T-helper 9 cell (primary cell): ENCODE measurements at regions not wholly inside any gene's neighbourhood (a gene's known extent, or its start where the extent isn't known, plus 50 kb on each side); places are given as distances from the start of the nearest gene placed in this dataset.

Experiments used
- DNase-seq: peaks from one replicate; pipeline ENCODE4 v3.0.0-alpha.2; 2020

DNA sequence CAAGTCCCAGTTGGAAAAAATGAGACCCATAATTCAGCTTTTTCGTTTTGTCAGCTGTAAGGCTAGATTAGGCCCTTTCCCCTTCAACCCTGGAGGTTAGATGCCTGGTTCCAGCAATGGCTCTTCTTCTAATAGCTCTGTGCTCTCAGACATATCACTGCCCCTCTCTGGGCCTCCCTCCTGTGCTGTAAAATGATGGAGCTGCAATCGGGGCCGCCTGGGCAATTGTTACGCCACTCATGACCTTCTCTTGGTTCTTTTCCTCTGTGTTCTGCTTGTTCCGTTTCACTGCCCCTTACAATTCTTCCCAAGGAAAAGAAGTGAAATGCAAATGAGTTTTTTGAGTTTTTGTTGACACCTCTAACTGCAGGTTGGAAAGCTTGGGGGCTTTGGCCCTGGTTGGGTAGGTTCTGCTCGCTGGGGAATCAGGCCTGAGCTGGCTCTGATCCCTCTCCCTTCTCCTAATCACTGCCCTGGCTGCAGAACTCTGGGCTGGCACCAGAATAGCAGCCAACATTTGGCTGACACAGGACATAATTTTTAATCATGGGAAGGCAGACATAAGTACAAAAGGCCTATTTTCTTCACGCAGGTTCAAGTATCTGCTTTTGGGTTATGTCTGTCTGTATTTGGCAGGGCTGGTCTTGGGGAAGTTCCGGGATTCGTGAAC, 110.9 kb downstream of the FOXD1 start:
- no peak for DNase-seq

DNA sequence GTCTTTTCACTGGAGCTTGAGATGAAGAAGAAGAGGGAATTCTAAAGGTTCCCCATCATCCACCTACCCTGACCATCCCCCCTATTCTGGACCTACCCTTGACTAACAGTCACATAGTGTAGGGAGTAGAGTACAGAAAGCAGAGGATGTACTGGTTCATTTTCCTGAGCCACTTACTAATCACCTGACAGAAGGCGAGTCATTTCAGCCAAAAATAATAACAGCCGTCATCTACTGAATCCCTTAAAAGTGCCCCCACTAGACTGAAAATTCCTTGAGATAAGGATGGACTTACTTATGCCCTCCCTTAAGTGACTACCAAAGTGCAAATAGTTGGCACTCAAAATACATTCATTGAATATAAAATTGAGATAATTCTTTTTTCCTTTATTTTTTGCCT, 112.2 kb downstream of the FOXD1 start:
- DNase-seq = no peak

DNA sequence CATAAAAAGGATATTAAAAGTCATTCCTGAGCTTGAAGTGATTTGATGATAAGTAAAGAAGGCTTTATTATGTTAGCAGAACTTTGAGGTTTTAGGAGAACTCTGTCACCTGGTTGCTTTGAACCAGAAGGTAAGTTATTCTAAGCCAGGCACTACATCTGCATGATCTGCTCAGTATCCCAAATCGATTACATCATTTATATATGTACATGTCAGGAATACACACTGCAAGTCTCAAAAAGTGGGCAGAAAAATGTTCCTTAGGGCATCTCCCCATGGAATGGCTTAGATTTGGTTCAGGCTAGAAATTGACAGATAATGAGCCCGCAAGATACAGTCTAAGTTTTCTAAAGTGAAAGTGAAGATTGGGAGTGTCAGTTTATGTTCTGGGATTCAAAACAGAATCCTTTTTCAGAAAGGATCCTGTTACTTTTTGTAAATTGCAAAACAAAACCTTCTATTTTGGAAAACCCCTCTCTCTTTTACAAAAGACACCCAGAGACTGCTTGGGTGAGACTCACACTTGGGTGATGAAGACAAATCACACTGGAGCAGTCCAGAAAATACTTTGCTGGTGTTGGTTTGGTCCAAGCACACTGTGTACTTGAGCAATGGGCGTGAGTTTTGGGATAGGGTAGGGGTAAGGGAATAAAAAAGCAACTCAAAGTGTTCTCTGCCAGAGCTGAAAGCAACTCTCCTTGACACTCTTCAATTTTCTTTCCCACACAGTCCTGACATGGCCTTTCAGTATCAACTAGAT, 114.5 kb downstream of the FOXD1 start:
- no peak for DNase-seq

DNA sequence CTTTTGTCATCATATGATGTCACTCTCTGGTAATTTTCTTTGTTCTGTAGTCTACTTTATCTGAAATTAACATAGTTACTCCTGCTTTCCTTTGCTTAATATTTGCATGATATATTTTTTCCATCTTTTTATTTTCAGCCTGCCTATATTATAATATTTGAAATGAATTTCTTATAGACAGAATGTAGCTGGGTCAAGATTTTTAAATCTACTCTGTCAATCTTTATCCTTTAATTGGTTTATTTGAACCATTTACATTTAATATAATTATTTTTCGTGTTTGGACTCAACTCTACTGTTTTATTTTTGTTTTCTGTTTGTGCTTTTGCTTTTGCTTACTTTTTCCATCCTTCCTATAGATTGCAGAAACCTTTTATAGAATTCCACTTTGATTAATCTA, 118.0 kb downstream of the FOXD1 start:
- no peak for DNase-seq

DNA sequence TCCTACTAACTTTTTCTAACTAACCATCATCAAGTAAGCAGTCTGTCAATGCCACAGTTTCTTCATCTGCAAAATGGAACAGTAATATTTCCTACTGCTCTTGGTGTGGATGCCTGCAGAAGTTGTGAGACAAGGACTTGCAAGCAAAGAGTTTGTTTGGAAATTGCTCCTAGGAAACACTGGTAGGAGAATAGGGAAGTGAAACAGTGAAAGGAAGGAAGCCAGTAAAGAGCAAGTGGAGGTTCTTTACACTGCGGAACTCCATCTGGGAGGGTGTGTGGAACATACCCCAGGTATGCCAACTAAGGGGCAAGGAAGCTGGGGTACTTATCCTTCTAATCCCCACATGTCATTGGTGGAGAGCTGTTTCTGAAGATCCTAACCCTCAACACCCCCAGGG, 119.9 kb downstream of the FOXD1 start:
- DNase-seq = no peak

DNA sequence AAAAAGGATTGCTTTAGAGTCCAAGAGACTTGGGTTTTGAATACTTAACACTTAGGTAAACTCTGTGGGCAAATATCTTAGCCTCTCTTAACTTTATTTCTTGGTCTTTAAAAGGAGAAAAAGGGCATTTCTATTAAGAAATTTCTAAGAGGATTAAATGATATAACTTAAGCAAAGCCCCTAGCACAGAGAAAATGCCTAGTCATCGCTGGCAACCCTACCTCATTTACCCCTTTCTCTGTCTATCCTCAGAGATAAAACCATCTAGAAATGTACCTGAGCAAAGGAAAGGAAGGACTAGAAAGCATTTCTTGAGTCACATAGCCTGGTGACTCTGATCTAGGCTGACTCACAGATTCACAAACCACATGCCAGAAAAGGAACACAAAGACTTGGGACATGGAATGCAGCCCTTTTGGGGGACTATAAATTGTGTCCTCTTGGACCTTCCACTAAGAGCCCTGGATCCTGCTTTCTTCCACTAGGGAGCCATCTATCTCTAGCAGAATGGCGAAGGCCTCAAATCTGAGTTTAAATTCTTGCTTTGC, 120.6 kb downstream of the FOXD1 start:
- DNase-seq = no peak

DNA sequence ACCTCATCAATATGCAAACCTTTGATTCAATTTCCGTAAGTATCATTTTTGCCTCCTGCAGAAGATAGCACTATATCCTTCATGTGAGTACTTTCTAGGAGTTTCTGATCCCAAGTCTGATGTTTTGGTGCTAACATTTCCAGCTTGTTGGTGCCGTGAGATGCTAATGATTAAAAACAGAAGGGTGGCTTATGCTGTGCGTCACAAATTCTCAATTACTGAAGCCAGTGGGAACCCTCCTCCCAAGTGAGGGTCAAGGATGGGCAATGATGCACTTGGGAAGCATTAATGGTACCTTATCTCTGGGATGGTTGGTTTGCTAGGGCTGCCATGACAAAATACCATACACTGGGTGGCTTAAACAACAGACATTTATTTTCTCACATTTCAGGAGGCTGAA, 123.0 kb downstream of the FOXD1 start:
- no peak for DNase-seq

DNA sequence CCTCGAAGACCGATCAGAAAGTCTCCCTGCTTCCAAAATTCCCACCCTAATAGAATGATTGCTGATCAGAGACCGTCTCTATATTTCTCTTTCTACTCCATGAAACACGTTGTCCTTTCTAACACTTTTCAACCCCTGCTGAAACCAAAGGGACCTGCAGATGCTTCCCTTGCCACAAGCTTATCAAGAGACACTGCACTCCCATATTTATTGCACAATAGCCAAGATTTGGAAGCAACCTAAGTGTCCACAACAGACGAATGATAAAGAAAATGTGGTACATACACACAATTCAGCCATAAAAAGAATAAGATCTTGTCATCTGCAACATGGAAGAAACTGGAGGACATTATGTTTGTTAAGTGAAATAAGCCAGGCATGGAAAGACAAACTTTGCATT, 125.1 kb downstream of the FOXD1 start:
- DNase-seq = no peak

DNA sequence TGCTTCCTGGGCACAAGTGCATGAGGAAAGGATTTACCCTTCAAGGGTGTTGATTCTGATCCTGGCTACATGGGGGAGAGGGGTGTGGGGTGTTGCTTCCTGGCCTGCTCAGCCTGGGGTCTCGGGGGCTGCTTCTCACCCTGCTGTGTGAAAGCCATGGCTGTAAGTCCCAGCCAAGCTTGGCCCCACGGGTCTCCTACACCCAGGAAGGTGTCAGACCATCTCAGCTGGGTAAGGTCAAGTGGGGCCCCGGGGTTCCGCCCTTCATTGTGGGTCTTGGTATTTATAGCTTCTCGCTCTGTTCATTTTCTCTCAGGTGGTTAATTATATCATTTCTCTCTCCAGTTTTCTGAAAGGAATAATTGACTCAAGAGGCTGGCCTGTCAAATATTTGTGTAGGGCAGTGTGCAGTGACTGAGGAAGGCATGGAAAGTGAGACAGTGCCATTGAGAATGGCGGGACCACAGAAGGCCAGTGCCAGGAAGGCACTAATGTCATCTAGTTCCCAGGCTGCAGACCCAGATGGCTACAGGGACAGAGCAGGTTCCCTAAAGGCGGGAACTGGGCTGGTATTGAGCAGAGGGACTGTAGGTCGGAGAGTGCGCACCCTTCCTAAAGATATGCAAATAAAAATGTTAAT, 126.0 kb downstream of the FOXD1 start:
- no peak for DNase-seq

DNA sequence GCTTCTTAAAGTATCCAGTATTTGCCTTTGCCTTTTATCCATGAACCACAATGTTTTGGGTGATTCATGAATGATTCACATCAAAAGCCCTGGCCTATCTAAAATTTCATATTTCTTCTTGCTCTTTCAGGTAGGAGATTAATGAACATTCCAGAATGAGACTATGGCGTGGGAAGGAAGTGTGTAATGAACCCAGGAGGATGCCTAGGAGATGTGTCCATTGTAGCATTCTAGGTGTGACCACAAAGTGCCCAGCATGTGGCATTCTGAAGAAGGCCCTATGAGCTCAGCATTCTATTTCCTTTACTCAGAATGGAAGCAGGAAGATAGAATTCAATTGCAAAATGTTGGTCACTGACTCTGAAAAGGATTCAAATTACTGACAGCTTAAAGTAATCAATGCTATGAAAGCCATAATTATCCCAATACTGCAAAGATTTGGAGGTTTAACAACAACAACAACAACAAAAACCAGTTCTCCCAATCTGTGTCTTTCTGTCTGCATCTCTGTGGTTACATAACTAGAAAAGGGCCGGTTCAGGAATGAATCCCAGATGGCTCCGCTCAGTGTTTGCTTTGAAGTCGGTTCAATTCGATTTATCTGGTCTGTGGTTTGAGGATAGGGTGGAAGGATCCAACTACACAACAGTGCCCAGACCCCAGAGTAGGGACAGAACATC, 126.7 kb downstream of the FOXD1 start:
- no peak for DNase-seq

DNA sequence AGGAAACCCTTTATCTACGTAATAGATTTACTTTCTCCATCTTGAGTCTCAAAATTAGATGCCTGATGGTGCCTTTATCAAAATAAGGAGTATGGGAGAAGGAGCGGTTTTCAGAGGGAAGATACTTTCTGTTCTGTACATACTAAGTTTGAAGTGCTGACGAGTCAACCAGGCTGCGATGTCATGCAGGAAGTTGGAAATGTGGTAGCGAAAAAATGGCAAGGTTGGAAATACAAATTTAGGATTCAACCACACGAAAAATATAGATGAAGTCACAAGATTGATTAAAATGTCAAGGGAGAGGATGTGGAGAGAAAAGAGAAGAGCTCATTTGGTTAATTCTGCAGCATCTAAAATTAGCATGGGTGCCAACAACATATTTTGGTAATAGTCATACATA, 129.5 kb downstream of the FOXD1 start:
- no peak for DNase-seq

DNA sequence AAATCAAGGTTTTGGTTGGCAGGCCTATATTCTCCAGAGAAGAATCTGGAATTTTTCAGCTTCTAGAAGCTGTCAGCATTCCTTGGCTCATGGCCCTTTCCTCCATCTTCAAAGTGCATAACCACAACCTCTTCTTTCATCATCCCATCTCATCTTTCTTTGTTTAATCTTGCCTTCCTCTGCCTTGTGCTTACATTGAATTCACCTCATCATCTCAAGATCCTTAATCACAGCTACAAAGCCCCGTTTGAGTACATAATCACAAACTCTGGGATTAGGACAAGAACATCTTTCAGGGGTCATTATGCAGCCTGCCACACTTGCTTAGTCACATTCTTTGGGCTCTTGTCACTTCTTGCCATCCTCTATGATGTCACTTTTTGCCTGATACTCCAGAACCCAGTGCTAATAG, 130.3 kb downstream of the FOXD1 start:
- no peak for DNase-seq

DNA sequence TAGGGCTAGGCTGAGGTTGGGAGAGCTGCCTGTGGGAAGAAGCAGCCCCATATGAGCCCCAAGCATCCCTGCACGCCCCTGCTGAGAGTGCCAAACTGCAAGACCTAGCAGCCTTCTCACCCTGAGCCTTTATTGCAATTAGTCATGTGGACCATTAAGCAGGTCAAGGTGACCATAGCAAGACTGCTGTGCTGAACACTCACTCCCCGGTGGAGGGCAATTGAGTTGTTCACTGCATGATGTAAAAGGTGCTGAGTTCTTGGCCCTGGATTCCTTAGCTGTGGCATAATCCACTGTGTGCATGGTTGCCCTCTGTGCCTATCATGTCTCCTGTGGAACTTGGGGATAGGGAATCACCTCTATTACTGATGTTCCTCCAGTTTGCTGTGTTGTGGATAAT, 131.1 kb downstream of the FOXD1 start:
- DNase-seq = no peak

DNA sequence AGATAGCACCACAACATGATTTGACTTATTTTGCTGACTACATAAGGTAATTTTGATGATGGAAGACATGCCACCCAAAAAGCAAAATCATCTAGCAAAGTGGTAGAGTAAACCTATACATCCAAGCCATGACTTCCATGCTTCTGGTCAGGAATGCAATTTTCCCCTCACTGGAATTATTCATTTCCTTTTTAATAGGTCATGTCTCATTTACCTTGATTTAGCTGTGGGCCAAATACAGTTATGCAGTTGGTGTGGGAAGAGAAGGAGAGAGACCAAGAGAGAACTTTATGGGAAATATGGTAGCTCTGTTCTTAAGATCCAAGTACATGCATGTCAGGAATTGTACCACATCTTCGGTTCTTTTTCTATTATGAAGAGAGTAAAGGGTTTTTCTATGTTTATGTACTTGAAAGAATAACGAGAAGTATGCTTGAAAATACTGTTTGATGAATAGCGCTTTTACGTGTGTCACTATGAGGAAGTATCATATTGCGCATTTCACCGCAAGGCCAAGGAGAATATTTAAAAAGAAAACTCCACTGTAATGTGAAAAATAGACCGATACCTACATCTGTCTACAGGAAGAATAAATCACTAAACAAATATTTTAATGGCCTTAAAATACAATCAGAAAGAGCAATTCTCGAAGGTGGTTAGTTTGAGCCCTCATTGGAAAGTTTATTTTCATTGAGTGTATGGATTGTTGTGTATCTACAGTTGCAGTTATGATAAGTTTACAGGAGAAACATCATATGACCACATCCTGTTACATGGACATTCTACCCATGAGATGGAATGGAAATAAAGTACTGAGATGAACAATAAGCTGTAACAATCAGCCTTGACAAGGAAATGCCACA, 134.0 kb downstream of the FOXD1 start:
- DNase-seq = no peak

DNA sequence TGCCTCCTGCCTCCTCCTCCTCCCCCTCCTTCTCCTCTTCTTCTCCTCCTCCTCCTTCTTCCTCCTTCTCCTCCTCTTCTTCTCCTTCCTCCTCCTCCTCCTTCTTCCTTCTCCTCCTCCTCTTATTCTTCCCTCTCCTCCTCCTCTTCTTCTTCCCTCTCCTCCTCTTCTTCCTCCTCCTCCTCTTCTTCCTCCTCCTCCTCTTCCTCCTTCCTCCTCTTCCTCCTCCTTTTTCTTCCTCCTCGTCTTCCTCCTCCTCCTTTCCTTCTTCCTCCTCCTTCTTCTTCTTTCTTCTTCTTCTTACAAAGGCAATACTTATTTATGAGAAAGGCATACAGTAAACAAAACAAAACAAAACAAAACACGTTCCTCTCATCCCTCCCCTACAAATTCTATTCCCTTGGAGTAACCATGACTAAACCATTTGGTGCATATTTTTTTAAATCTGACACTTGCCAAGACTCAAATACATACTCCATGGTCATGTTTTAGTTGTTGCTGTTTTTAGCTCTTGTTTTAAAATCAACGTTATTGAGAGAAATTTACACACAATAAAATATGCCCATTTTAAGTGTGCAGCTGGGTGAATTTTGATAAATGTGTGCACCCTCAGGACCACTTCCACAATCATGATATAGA, 135.6 kb downstream of the FOXD1 start:
- DNase-seq = no peak

DNA sequence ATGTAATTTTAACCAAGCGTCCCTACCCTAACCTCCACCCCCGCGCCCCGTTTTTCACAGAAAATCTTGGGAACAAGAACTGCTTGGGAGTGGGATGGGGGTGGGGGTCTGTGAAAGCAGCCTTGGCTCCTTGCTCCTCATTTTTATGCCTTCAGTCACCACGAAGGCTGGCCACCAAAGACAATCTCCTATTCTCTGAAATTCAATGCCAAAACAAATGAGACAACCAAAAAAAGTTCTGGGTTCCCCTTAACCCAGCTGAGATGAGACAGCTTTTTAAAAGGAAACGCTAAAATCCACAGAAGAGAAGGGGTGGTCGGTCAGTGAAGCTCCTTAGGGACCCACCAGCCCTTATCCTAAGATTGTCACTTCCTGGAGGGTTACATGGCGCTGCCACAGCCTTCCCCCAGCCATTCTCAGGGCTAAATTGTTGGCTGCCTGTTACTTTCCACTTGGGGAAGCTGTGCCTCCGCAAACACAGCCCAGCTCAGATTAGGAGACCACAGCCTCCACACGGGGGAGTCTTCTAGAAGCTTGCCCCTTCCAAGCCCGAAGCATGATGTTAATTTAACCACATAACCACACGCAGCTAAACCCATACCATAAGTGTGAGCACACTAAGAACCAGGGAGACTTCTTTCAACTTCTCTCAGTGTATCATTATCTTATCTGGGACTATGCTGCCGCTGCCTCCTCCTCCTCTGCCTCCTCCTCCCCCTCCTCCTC, 136.3 kb downstream of the FOXD1 start:
- DNase-seq = no peak

DNA sequence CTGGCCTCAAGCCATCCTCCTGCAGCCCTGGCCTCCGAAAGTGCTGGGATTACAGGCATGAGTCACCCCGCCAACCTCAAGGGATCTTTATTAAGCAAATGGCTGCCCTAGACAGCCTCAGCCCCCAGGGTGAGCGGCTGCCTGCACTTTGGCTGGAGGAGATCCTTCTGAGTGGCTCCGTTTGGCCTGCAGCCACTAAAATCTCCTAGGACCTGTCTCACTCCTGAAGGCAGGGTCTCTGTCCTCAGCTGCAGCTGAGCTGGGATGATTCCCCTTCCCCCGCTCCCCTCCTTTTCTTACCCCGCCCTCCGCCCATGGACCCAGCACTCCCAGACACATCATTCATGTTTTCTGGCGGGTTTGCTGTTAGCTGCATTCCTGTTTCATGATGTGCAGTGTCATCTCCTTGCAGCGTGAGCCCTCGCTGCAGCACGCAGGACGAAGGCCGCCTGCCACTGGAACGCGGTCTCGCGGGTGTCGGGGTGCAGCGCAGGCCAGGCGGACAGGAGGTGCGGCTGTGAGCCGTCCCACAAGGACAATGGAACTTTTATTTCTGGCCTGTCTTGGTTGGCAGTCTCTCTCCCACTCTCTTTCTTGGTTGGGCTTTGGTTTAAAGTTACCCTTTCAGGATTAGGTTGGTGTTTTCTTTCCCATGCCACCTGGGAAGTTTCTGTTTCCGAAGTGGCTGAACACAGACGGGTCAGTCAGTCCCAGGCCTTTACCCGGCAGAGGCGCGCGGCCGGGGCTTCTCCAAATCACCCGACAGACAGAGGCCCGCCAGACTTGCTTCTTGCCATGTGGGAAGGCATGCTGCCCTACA, 137.1 kb downstream of the FOXD1 start:
- DNase-seq = no peak

DNA sequence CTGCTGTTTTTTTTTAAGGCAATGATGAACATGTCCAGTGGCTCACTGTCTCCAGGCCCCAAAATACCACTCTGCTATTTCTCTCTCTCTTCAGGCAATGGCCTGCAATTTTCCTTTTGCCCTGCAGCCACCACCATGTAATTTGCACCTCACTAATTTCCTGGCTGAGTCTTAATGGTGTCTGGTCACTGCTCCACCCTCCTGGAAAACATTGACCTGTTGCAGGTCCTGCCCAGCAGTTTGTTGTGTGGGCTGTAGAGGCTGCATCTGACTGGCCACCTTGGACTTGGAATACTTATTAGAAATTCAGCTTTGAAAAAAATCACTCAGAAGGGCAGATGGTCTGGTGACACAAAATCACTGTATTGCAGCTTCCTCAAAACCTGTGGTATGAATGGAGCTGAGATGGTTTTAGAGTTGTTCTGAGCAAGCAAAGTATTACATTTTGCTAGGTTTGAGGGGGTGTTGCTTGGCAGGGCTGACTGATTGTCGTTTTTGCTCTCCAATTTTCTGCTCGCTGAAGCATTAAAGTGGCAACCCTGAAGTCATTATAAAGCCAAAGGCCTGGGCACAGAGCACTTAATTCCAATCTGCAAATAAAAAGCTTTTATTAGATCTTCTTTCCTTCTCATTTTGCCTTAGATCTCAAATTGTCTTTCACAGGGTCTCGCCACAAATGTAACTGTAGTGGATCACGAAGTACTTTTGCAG, 134.8 kb downstream of the TMEM174 start:
- no peak for DNase-seq

DNA sequence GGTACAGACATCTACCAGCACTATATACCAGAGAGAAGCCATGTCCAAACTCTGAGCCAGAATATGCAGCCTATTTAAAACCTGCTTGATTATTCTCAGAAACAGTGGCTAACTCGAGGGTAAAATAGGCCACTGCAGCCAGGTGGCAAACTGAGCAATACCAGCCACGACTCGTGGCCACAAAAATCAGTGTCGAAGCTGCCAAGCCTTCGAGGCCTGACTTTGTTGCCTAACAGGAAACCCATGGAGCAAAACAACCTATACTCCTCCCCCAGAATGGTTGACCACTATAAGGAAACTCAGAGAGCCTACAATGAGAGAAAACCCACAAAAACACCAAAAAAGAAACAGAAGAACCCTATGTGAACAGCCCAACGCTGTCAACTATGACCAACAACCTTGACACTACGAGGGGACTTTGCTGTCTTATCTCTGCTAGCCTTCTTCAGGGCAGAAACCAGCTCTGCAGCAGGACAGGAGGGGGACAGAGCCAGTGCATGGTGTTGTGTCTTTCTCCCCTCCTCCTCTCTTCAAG, 133.8 kb downstream of the TMEM174 start:
- DNase-seq = no peak
